ENCODE measurements at regions not wholly inside any gene's neighbourhood (a gene's known extent, or its start where the extent isn't known, plus 50 kb on each side); places are given as distances from the start of the nearest gene placed in this dataset.
A peak's percentile ranks its signal among the peaks of the same experiment; 100 is the strongest.

DNA sequence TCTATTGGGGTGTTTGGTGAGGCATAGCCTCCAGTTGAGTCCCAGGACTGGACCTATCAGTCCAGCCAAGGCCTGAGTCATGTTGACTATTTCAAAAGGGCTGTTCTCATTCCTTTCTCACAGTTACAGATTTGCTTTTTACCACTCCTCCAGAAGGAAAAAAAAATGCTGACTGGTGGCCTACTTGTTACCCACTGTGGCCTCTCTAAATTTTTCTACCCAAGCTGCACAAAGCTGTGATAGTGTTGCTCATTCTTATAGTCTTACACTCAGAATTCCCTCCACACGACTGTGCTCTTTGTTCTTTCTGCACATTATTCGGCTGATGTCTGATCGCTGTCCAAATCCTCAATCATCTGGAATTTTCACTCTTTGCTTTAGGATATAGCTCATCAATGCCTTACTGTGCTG, 1142.2 kb downstream of the IGSF11 start:
- peak; percentile 23 for DNase-seq (ENCODE audit: low spot score)

DNA sequence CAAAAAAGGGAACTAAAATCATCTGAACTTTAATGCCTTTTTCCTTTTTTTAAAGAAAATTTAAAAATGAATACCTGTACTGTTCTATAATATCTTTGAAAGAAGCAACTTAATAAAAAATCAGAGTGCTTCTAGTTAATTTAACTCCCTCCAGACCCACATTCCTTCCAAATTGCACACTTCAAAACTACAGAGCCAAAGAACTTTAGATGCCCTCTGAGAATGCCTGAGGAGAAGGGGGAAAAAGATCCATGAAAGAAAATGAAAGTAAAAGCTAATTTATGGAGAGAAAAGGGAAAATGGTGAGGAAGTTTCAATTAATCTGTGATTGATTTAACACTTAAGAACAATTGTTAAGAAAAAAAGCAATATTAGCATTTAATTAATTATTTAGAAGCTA, 1141.6 kb downstream of the IGSF11 start:
- no peak for DNase-seq (ENCODE audit: low spot score)

DNA sequence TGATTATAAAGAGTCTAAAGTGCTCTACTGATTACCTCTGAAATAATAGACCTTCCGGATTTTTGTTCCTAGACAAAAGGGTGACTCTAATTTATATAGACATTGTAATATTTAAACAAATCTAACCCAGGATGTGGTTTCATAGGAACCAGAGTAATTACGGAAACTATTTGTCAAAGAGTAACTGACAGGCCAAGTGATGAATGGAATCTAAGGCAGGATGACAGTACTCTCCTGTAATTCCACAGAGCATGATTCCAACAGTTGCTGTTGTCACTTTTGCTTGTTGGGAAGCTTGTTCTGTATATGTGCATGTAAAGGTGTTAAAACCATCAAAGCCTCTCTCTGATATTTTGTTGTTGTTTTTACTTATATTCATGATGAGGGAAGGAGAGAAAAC, 1141.0 kb downstream of the IGSF11 start:
- no peak for DNase-seq (ENCODE audit: low spot score)

DNA sequence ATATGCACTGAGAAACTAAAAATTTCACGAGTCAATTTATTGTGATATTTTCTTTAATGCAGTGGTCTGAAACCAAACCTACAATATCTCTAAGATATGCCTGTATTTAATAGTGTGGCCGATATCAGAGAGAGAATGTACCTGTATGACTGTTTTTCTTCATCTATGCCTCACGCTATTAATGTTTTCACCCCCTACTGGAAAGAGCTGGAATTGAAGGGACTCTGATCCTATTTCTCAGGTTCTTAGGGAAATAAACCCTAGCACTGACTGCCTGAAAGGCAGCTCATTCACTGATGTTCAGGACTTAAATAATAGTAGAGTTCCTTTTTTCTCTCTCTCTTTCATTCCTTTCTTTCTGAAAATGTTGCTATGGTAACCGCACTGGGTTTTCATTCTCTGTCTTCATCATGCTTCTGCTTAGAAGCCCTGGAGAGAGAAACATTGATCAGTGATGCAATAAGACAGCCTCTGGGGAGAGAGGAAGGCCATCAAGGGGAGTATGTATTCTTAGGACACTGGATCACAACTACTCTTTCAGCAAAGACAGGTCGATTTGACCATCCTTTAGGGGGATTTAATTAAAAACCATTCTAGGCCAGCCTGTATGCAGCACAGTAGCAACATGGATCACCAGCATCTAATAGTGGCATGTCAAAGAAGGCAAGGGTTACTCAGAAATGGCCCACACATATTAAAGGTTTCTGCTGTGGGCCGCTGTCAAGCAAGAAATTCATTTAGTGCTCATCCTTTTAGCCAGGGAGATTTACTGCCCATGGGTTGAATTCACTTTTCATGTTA, 1135.7 kb downstream of the IGSF11 start:
- no peak for DNase-seq (ENCODE audit: low spot score)

DNA sequence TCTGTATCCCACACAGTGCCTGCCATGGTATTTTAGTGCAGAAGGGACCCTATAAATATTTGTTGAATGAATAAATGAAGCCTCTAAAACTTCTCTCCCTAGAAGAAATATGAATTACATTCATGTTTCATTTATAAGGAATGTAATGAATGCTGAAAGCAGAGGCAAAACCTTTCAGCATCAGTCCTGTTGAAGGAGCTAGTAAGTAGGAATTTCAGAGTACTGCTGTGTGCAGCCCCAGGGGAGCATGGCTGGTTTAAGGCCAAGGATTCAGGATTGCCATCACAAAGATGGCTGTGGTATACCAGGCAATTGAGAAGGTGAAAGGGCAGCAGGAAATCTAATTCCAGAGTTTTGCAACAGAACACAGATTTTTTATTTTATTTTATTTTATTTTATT, 1131.4 kb downstream of the IGSF11 start:
- peak; percentile 22 for DNase-seq (ENCODE audit: low spot score)

DNA sequence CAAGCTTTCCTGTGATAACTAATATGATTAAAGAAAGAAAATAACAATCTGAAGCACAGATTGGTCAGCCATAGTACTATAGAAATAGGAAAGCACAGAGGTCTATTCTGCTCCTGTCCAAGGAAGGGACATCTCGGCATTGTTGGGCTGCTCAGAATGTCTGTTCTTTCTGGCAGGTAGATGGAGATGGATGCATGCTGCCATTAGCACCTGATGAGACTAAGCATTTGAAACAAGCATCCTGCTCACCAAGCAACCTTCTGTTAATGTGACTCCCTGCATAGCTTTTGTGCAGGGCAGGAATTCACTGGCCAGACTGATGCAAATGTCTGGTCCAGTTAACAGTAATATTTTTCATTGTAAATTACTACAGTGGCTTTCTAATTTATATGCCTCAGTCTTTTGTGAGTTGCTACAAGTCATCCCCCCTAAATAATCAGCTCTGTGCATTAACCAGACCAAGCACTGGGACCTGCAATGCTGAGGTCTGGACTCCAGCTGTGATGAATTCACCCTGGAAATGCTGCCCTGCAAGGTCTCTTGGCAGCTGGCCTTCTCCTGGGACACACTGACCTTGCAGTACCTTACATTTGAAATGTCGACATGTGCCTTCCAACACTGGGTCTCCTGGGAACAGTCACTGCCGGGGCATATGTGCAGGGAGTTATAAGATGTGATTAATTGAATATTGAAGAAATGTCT, 1123.7 kb downstream of the IGSF11 start:
- no peak for DNase-seq (ENCODE audit: low spot score)

DNA sequence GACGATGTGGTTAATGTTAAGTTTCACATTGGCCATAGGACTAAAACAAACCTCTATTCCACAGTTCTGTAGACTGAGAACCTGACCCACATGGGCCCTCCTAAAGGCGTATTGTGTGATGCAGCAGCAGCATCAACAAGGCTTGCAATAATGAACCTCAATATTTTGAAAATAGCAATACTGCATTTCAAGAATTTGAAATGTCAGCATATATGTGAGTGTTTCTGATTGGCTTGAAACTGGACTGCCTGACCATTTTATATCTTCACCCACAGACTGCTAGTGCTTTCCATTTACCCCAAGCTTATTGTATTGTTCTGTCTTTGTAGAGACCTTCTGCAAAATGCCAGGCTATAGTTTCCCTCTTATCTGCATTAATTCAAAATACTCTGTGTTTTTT, 1122.3 kb downstream of the IGSF11 start:
- DNase-seq (ENCODE audit: low spot score), result no peak

DNA sequence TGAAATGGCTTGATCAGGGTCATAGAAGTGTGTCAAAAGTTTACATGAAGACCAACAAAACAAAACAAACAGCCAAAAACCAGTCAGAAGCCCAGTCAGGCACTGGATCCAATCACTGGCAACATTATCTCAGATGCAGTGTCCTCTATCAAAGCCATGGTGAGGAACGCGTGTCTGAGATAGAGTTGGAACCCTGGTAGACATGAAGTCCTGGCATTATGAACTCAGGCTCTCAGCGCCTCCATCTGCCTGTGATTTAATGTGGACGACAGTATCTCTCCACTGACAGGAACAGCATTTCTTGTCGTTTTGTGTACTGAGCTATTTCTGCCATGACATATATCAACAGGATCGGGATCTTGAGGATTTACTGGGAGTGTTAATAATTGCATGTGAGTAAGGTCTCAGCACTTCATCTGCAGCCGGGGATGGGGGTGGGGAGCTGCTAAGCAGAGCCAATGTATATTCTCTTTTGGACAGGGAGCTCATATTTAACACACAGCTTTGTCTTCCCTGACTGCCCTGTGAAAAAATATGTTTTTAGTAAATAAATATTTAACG, 1120.0 kb downstream of the IGSF11 start:
- no peak for DNase-seq (ENCODE audit: low spot score)

DNA sequence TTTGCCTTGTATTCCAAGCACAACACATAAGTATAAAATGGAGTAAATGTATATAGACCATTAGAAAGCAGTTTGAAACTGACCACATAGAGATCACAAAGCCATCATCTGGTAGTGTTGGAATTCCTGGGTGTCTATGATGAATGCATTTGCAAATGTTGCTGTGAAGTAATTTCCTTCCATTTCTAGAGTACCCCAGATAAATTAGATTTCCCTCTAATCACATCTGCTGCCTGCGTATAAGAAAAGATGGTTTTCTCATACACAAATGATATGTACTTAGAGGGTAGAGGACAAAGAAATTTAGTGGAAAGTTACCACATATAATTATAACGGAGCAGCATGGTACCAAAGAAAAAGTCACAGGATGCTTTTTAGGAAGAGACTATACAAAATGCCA, 1117.8 kb downstream of the IGSF11 start:
- no peak for DNase-seq (ENCODE audit: low spot score)

DNA sequence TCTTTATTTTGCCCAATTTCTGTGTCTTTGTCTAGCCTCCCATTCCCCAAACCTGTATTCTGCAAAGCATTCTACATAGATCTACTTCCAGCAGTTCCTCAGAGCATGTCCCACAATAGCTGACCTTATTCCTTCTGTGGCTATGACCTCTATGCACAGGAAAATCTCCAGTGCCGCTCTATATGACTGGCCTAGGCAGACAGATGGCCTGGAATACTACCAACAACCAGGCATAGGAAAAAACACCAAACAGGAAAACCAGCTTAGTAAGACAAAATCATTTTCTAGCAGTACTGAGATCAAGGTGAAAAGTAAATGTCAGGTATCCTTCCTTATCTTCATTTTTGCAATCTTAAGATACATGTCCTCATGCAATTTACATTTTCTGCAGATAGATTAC, 1115.0 kb downstream of the IGSF11 start:
- DNase-seq (ENCODE audit: low spot score), result no peak

DNA sequence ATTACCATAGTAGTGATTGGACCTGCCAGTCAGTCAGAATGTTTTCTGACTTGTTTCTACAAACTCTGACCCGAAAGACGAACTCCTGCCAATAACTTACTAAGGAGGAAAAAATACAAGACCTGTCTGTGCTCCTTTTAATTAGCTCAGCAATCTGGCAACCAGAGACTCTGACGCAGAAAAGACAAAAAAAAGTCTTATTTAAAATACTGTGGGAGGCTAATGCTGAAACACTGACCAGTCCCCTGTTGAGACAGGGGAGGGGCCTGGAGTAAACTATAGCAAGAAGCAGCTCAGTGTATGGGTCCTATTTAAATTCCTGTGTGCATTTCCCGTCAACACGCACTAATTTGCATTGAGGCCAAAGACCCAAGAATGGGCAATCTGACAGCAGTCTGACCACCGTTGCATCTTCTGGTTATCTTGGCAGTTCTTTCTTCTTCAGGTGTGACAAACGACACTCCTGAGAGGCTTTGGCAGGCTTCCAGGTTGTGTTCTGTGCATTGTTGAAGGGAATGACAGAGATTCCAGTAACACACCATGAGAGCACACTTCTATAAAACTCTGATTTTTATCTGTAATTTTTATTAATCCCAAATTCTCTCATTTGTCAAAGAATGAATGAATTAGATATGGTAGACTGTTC, 1114.3 kb downstream of the IGSF11 start:
- DNase-seq (ENCODE audit: low spot score), result no peak

DNA sequence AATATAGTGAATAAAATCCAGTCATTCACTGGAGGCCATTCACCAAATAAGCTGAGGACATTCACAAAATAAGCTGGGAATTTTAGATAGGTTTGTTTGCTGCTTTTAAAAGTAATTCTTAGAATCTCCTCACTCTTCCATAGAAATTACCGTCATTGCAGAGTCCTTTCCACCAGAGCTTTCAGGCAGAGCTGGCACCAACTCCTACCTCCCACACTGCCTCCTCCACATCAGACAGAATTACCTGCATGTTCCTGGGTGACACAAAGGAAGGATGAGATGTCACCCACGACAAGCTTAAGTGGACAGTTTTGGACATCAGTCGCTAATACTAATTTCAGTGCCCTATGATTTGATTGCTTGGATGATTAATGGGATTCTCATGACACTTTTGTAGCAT, 1113.2 kb downstream of the IGSF11 start:
- no peak for DNase-seq (ENCODE audit: low spot score)

DNA sequence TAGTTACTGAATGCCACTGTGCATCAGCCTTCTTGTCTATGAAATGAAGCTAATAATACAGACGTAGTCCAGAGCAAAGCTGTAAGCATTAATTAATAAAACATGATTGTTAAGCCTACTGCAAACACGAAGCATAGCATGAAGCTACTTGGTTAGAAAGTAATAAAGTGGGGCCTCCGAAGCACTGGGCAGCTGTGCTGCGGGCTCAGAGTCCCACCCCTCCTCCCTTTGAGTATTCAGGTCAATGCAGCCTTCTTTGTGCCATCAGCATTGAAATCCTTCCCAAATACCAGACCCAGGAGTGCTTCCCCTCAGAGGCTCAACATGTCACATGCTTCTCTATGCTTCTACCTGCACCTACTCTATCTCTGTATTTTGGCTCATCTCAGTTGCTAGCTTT, 1112.6 kb downstream of the IGSF11 start:
- no peak for DNase-seq (ENCODE audit: low spot score)

DNA sequence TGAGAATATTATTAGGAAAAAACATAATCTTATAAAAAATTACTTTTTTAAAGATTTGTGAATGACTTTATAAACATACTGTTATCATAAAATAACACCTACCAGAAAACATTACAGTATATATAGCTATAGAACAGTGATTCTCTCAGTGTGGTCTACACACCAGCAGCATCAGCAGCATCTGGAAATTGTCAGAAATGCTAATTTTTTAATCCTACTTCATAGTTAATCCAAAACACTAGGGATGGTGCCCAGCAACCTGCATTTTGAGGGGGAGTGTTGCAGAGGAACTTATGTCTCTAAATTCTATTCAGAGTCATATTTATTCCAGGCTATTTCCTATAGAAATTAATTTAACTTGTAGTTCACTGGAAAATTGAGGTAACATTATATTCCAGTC, 1107.8 kb downstream of the IGSF11 start:
- no peak for DNase-seq (ENCODE audit: low spot score)

DNA sequence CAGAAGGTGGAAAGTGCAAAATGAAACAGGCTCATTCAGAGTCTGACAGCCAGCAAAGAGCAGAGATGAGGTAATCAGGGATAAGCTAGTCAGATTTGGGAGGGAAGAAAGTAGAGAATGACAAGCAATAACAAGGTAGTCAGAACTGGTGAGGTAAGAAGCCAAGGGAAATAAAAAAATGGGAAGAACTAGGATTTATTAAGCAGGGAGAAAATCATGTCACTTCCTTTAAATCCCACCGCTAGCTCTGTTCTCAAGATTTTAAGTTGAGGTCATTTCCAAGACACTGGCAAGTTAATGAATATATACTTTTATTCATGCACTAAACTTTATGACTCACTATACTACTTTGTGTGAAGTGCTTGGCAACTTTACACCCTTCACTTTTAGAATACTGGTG, 1106.8 kb downstream of the IGSF11 start:
- DNase-seq (ENCODE audit: low spot score), result no peak

DNA sequence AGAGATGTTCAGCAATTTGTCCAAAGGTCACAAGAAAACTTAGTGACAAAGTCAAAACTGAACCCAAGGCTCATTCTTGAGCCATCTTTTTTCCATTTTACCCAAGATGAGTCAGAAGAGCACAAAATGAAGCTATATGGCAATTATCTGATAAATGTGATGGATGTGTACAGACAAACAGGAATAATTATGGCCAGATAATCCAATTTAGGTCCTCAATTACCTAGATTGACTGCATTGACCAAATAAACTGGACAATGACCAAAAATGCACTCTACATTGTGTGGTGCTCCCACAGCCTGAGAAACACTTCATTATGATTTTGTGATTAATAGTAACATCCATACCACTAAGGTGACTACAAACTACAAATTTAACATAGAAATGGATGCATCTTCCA, 1105.8 kb downstream of the IGSF11 start:
- DNase-seq (ENCODE audit: low spot score), result no peak

DNA sequence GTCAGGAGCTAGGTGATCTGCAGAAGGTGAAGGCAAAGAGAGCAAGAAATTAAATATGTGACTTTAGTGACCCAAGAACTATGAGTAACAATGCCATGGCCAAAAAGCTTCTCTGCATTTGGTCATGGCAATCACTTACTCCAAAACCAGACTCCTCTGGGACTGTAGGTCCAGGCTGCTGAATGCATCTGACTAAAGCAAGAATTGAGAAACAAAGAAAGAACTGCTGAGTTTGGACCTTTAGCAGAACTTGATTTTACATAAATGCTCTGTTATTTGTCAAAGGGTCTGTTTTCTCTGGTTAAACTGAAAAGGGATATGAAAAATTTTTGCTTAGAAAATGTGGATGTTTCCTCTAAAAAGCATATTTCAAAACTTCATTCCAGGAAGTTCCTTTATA, 1102.2 kb downstream of the IGSF11 start:
- no peak for DNase-seq (ENCODE audit: low spot score)

DNA sequence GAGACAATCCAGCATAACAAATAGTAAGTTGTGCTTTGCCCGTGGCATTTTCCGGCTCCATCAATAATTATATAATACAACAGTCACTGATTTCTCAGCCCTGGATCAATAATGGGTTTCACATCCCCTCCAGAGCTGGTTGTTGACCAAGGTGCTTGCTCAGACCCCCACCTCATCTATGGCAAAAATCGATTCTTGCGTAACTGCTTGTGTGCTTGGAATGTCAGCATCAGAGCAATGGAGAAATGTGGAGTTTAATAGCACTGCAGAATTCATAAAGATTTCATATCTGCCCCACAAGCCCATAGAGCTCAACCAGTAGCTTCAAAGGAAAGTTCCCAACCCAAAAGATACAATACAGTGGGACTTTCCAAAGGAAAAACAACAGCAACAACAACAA, 1098.5 kb downstream of the IGSF11 start:
- no peak for DNase-seq (ENCODE audit: low spot score)

DNA sequence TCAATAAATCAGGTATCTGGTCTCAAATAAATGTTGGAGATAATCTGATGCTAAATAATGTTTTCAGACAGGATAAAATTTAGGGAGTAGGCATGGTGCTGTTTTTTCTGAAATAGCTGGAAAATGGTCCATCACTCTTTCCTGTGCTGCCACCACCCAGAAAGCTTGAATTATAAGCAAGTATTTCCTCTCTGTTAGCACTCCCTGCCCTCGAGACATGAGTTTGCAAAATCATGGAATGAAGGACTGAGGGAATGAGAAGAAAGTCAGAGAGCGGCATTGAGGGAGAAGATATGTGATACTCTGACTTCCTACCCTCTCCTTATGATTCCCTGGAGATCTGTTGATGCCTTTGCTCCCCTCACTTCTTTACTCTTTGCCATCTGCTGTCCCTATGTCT, 1095.7 kb downstream of the IGSF11 start:
- DNase-seq (ENCODE audit: low spot score), result no peak

DNA sequence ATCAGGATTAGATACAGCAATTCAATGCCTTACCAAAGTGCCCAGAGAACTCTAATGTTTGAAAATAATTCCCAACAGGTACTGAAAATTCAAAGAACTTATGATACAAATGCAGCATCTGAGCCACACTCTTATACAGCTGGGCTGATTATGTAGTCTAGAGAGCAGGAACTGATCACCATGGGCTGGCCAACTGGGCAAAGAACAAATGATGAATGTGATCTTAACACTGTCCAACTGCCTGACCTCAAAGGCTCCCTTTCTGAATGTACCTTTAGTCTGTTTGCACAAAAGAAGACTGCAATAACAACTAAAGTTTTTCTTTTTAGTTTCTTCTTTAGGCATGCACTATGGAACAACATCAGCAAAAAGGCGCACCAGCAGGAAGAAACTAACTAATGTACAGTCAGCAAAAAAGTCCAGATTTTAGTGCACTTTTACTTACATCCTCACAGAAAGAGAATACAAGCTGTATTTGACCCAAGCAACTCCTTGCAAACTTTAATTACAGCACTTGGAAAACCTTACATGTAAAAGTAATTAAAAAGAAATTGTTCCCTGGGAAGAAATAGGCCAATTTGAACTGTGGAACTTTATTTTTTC, 1095.1 kb downstream of the IGSF11 start:
- no peak for DNase-seq (ENCODE audit: low spot score)

DNA sequence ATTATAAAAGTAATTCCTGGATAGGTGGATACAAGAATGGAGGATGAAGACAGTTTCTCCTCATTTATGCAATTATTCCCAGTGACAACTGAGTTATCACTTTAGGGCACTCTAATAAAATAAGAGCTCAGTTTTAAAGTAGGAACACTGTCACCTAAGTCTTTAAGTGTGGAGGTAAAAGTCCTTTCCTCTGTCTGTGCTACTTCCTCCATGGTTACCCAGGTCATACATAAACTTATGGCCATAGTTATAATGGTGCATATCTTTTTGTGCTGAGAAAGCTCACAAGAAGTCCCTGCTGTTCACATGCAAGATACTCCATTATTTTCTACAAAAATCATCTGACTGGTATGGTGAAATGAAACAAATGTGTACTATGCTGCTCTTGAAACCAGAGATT, 1093.6 kb downstream of the IGSF11 start:
- DNase-seq (ENCODE audit: low spot score), result no peak

DNA sequence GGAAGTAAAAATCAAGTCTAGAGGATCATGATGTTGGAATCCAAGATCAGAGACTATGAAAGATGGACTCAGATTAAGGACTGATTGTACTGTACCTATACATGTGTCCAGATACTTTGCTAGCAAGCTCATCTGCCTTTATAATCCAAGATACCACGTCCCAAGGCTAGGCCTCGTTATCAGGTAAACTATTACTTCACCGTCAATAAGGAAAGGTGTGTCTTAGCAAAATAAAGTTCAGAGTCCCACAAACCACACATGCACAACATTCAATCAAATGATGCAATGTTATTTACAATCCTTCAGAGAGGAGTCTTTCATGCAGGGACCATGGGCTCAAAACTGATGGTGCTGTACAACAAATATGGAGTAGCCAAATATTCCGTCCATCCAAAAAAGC, 1092.9 kb downstream of the IGSF11 start:
- no peak for DNase-seq (ENCODE audit: low spot score)

DNA sequence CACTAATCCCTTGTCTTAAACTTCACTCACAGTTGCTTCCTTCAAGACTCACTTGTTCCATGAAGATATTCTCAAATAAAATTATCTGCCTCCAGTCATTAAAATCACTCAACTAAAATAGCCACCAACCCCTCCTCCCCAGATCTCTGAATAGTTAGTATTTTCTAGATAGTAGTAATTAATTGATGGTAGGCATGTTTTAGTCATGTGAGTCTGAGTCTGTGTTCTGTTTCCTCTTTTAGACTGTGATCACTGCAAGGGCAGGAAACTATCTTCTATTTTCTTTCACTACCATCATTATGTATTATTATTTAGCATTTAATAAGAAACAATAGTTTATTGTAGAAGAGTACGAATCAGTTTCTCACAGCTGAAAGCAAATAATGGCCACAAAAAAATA, 1080.5 kb downstream of the IGSF11 start:
- no peak for DNase-seq (ENCODE audit: low spot score)
